Neural progenitor cell (in vitro differentiated cells): ENCODE measurements at regions not wholly inside any gene's neighbourhood (a gene's known extent, or its start where the extent isn't known, plus 50 kb on each side); places are given as distances from the start of the nearest gene placed in this dataset.
A peak's percentile ranks its signal among the peaks of the same experiment; 100 is the strongest.

Source experiments
- DNase-seq: peaks from one replicate; pipeline ENCODE4 v3.0.0-alpha.2; 2016; ENCODE audit warnings: low spot score
- H2AFZ ChIP-seq: fragments of 200-600 bp; sonication (generic); replicated peaks from 2 replicates; pipeline ENCODE4 v1.6.1; 2016; ENCODE audit warnings: antibody characterized with exemption
- H3F3A ChIP-seq: fragments of 200-600 bp; sonication (generic); 2 replicates; pipeline ENCODE4 v1.6.1; 2016; ENCODE audit warnings: antibody characterized with exemption, low read depth
- H3K27ac ChIP-seq: fragments of 200-600 bp; sonication (generic); 2 replicates; pipeline ENCODE4 v1.5.1; 2016; ENCODE audit warnings: mild to moderate bottlenecking
- H3K27me3 ChIP-seq: fragments of 200-600 bp; sonication (generic); 2 replicates; pipeline ENCODE4 v1.6.1; 2016; ENCODE audit warnings: mild to moderate bottlenecking, moderate library complexity
- H3K36me3 ChIP-seq: fragments of 200-600 bp; sonication (generic); 2 replicates; pipeline ENCODE4 v1.5.1; 2016
- H3K4me1 ChIP-seq: fragments of 200-600 bp; sonication (generic); 2 replicates; pipeline ENCODE4 v1.6.1; 2016; ENCODE audit warnings: mixed run types
- H3K4me2 ChIP-seq: fragments of 200-600 bp; sonication (generic); 2 replicates; pipeline ENCODE4 v1.6.1; 2016
- H3K4me3 ChIP-seq: fragments of 200-600 bp; sonication (generic); 2 replicates; pipeline ENCODE4 v1.5.1; 2016
- H3K79me2 ChIP-seq: fragments of 200-600 bp; sonication (generic); 2 replicates; pipeline ENCODE4 v1.6.1; 2016; ENCODE audit warnings: low read depth
- H3K9ac ChIP-seq: fragments of 200-600 bp; sonication (generic); 2 replicates; pipeline ENCODE4 v1.6.1; 2016
- H3K9me3 ChIP-seq: fragments of 200-600 bp; sonication (generic); 2 replicates; pipeline ENCODE4 v1.5.1; 2016; ENCODE audit warnings: low read depth
- H4K20me1 ChIP-seq: fragments of 200-600 bp; sonication (generic); 2 replicates; pipeline ENCODE4 v1.6.1; 2016; ENCODE audit warnings: low read depth
- H3K27ac Mint-ChIP-seq: 3 replicates; pipeline ENCODE4 v1.8.0; 2021; ENCODE audit warnings: mixed read lengths
- H3K27me3 Mint-ChIP-seq: 2 replicates; pipeline ENCODE4 v1.8.0; 2022; ENCODE audit warnings: low read depth, mild to moderate bottlenecking, inconsistent platforms, moderate library complexity, mixed read lengths; ENCODE audit not compliant: insufficient read depth
- H3K36me3 Mint-ChIP-seq: 3 replicates; pipeline ENCODE4 v1.8.0; 2021; ENCODE audit warnings: mixed read lengths
- H3K4me1 Mint-ChIP-seq: 3 replicates; pipeline ENCODE4 v1.8.0; 2021; ENCODE audit warnings: mixed read lengths
- H3K4me3 Mint-ChIP-seq: 3 replicates; pipeline ENCODE4 v1.8.0; 2021; ENCODE audit warnings: mild to moderate bottlenecking, moderate library complexity, mixed read lengths
- H3K9me3 Mint-ChIP-seq: 3 replicates; pipeline ENCODE4 v1.8.0; 2020; ENCODE audit warnings: mixed read lengths
- CTCF ChIP-seq: fragments of 200-600 bp; sonication (generic); IDR thresholded peaks from 2 replicates; pipeline ENCODE4 v1.5.1; 2017; ENCODE audit warnings: antibody characterized with exemption, mild to moderate bottlenecking
- EZH2 ChIP-seq: fragments of 200-600 bp; sonication (generic); IDR thresholded peaks from 2 replicates; pipeline ENCODE4 v1.6.1; 2017; ENCODE audit warnings: antibody characterized with exemption, mild to moderate bottlenecking, moderate library complexity
- EZH2phosphoT487 ChIP-seq: fragments of 200-600 bp; sonication (generic); IDR thresholded peaks from 2 replicates; pipeline ENCODE4 v1.6.1; 2017; ENCODE audit warnings: antibody characterized with exemption

GRCh38 chr13:22050951-22051563 is 380.2 kb downstream of the FGF9 start:
- Mint-ChIP-seq H3K27me3 (peaks cover 6% of the 10 kb centered on the region), H3K4me1 (no peaks in the 10 kb centered on the region)

GRCh38 chr13:22053053-22053452 is 382.2 kb downstream of the FGF9 start:
- Mint-ChIP-seq H3K4me3 (no peak overlapping the region), H3K9me3 (peaks cover 3% of the 10 kb centered on the region), H3K27me3 (peaks cover 10% of the 10 kb centered on the region), H3K27ac (no peak overlapping the region), H3K36me3 (no peaks in the 10 kb centered on the region), H3K4me1 (no peaks in the 10 kb centered on the region)
- Histone ChIP-seq H3K27me3 (no peaks in the 10 kb centered on the region), H3F3A (no peaks in the 10 kb centered on the region), H3K79me2 (no peaks in the 10 kb centered on the region), H3K4me2 (no peak overlapping the region), H3K4me1 (no peaks in the 10 kb centered on the region), H3K4me3 (no peak overlapping the region), H4K20me1 (no peaks in the 10 kb centered on the region), H2AFZ (no peak overlapping the region), H3K27ac (no peak overlapping the region), H3K9ac (no peak overlapping the region), H3K9me3 (no peaks in the 10 kb centered on the region), H3K36me3 (no peaks in the 10 kb centered on the region)
- TF ChIP-seq EZH2 (no peak), EZH2phosphoT487 (no peak), CTCF (no peak)
- no peak for DNase-seq

More at GRCh38 chr13:22050951-22051563, 380.2 kb downstream of the FGF9 start:
- no peaks in the 10 kb centered on the region for H3K36me3 ChIP-seq
- H2AFZ ChIP-seq = no peak overlapping the region
- H3K27ac ChIP-seq = no peak overlapping the region
- Mint-ChIP-seq H3K27ac (no peak overlapping the region), H3K4me3 (no peak overlapping the region), H3K36me3 (no peaks in the 10 kb centered on the region), H3K9me3 (peaks cover 3% of the 10 kb centered on the region)
- H3K9me3 ChIP-seq = no peaks in the 10 kb centered on the region
- no peak for DNase-seq
- no peaks in the 10 kb centered on the region for H3K79me2 ChIP-seq
- H3K9ac ChIP-seq = no peak overlapping the region
- no peaks in the 10 kb centered on the region for H3F3A ChIP-seq
- no peak overlapping the region for H3K4me2 ChIP-seq
- no peak for TF ChIP-seq EZH2phosphoT487
- no peak for TF ChIP-seq EZH2
- TF ChIP-seq CTCF = no peak
- no peaks in the 10 kb centered on the region for H4K20me1 ChIP-seq
- no peaks in the 10 kb centered on the region for H3K4me1 ChIP-seq
- no peak overlapping the region for H3K4me3 ChIP-seq
- no peaks in the 10 kb centered on the region for H3K27me3 ChIP-seq

- no peak for TF ChIP-seq EZH2
- no peak for TF ChIP-seq EZH2phosphoT487
- TF ChIP-seq CTCF = no peak
These were observed 384.4 kb downstream of the FGF9 start for GRCh38 chr13:22055259-22055658.

More at GRCh38 chr13:22055259-22055658, 384.4 kb downstream of the FGF9 start:
- no peaks in the 10 kb centered on the region for H3K36me3 Mint-ChIP-seq
- Histone ChIP-seq H3K4me1 (no peaks in the 10 kb centered on the region), H3K4me3 (no peak overlapping the region), H3K79me2 (no peaks in the 10 kb centered on the region), H3F3A (no peaks in the 10 kb centered on the region), H3K27me3 (no peaks in the 10 kb centered on the region), H2AFZ (no peak overlapping the region), H3K9me3 (no peaks in the 10 kb centered on the region), H4K20me1 (no peaks in the 10 kb centered on the region), H3K27ac (no peak overlapping the region), H3K4me2 (no peak overlapping the region), H3K9ac (no peak overlapping the region), H3K36me3 (no peaks in the 10 kb centered on the region)
- no peak overlapping the region for H3K4me3 Mint-ChIP-seq
- peaks cover 3% of the 10 kb centered on the region for H3K9me3 Mint-ChIP-seq
- DNase-seq = peak; percentile 31
- no peaks in the 10 kb centered on the region for H3K4me1 Mint-ChIP-seq
- H3K27me3 Mint-ChIP-seq = peaks cover 5% of the 10 kb centered on the region
- no peak overlapping the region for H3K27ac Mint-ChIP-seq
